Stimulated activated CD4-positive, alpha-beta T cell treated with anti-CD3 and anti-CD28 coated beads, TNF-alpha, amount 100 ng/mL, for 1 hour (primary cell): ENCODE measurements at regions not wholly inside any gene's neighbourhood (a gene's known extent, or its start where the extent isn't known, plus 50 kb on each side); places are given as distances from the start of the nearest gene placed in this dataset.

ENCODE experiments used
- DNase-seq, 3 donors: peaks; one replicate each; pipeline ENCODE4 v3.0.0-alpha.2; 2020; ENCODE audit warnings: low read depth in 3 of 3, low spot score in 1 of 3

DNA sequence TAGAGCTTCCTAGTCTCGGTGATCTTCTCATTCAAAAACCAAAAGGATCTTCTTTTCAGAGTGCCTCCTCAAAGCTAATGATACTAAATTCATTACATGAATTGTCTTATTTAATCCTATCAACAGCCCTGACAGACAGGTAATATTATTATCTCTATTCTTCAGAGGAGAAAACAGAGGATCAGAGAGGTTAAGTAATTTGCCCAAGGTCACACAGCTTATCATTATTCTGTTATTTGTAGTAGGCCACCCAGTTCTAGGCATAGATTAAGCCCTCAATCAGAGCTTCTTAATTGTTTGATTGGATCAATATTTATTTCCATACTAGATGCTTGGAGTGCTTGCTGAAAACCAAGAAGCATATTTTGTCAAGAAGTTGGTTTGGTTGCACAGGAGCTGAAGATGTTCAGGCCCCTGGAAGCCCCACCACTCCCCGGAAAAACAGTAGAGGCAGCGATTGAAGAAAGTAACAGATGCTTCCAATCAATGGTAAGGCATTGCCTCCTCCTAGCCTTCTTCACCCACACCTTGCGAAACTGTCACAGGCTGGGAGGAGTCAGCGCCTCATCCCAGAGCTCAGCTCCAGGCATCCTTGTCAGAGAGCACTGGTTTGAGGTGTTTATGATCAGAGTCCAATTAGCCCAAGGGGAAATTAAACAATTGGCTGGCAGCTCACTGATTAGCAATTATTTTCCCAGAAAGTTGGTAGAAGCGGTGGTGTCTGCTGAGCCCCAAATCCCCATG lies 487.2 kb downstream of the BCL11A start:
- DNase-seq, result no peak

DNA sequence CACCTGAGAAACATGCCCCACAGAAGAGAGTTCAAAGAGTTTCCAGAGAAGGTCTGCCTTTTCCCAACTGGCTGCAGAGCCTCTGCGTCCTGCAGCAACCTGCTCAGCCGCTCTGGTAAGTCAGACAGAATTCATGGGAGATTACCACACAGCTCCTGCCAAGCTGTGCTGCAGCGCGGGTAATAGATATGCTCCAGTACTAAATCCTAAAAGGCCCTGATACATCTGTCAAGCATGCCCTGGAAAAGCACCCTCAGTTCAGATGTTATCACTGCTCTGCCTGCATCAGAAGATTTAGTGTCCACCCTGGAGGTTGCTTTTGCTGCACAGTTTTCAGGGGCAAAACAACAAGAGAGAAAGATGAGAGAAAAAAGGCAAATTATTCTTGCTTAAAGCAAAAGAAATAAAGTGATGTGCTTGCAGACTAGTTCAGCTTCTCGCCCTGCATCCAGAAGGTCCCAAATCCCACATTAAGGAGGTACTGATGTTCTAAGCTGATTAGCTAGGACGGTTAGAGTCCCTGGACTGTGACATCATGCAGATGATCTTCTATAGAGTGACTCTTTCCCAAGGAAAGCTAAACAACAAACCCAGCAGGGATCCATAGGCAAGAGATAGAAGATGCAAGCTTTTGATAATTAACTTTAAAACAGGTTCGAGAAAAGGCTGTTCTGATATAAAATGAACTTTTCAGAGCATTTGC lies 488.6 kb downstream of the BCL11A start:
- DNase-seq, result no peak

DNA sequence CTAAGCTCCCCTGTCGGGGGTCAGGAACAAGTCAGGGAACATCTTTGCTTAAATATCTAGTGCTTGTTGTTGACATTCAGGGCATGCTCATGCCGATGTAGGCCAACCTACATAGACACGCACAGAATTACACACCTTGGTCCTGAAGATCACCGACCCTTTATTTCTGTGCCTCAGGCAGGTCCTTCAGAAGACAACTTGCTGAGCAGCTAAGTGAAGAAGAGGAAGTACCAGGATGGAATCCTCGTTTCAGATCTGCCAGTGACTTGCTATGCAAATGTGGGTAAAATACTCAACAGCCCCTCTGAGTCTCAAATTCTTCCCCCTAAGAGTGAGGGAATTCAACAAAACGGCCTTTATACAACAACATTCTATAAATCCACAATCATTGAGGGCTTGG lies 494.7 kb downstream of the BCL11A start:
- DNase-seq, result no peak

DNA sequence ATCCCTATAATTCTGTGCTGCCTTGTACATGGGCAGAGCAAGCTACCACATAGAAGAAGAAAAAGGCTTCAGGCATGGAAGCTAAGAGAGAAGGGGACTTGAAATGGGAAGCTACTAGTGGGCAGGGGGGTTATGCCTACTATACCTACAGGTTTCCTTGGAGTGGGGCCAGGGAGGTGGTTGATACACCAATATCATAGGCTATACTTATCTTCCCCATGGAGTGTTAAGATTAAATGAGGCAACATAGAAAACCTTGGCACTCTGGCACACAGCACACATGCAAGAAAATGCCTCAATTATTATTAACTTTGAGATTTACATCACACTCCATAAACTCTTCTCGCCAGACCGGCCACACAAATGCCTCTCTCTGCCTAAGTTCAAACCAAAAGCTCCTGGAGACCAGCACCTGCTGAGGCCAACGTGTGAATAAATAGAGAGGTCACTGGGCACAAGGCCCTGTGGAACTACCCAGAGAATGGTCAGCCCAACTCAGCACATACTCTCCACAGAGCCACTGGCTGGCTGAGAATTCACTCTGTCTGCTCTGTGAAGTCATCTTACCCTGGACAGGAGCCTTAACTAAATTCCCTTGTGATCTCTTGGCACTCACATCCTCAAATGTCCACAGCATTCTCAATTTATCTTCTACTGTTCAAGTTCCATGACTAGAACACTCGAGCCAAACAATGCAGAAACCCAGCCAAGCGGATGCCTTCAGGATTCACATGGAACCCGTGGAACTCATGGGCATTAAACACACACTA lies 498.7 kb downstream of the BCL11A start:
- DNase-seq, result no peak

DNA sequence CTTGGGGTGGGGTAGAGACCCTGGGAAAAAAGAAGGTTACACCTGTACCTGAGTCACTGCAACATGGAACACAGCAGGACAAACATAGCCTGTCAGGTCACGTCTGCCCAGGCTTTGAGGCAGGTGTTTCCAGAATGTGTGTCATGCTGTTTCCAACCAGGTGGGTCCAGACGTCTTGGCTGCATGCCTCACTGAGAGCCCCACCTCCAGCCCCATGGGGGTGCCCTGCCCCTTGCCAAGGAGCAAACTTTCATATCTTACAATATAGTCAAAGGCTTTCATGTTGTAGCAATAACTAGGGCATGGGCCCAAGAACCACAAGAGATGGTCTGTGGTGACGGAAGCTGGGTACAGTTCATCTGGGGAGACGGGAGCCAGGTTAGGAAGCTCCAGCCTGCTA lies 499.7 kb downstream of the BCL11A start:
- no peak for DNase-seq

DNA sequence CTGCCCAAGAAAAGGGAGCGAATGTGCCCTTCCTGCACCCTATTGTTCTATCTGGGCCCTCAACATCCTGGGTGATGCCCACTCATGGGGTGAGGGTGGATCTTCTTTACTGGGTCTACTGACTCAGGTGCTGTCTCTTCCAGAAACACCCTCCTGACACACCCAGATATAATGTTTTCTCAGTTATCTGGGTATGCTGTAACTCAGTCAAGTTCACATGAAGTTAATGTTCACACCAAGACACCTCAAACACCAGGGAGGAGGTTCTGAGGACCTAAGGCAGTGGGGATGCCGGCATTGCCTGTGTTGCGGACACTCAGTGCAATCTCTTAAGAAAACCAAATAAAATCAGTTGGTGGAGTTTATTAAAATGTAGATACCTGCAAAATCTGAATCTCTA lies 500.9 kb downstream of the BCL11A start:
- DNase-seq, result no peak

DNA sequence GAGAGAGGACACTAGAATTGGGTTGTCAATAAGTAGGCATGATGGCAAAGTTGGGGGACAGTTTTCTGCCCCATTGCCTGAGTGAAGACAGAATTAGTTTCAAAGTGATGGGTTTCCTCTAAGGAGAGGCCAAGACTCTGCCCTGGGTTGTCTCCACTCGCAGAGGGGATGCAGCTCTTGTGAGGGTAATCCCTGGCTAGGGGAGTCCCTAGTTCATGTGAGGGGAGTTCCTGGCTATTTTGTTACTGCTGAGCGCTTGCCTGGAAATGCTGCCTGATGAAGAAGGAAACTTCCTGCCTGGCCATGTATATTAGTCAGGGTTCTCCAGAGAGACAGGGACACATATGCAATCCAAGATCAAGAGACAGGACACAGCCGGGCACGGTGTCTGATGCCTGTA lies 501.5 kb downstream of the BCL11A start:
- DNase-seq, result no peak

DNA sequence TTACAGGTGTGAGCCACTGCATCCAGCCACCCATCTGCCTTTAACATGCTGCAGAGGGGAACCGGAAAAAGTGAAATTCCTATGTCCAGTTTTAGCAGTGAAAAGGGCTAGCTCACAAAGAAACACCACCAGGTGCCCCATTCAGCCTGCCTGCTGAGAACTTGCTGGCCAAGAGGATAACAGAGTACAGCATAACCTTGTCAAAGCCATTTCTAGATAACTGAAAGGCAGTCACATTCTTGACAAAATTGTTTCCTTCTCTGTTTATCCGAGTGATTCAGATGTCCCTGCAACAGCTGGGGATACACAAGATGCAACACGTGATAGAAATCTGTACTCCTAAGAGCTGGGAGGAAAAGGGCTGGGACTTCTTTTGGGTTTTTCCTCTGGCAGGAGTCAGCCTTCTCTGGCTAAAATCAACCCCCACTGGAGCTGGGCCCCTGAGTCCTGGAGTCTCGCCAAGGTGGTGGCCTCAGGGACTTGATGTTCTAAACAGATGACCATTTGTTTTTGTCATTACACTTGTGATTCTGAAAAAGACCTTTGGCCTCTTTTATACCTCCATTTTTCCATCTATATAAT lies 505.4 kb downstream of the BCL11A start:
- no peak for DNase-seq

DNA sequence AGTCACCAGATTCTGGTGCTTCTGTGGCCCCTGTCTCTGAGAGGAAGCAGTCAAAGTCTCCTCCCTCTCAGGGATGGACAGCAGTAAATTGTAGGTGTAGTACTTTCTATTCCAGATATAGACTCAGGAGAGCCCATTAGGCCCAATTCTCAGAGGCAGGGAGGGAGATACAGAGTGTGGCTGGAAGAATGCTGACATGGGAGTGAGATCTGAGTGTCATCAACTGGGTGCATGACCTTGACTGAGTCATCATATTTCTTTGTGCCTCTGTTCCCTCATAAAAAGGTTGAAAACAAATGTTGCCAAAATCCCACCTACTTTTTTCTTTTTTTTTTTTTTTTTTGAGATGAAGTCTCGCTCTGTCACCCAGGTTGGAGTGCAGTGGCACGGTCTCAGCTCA lies 506.1 kb downstream of the BCL11A start:
- no peak for DNase-seq

DNA sequence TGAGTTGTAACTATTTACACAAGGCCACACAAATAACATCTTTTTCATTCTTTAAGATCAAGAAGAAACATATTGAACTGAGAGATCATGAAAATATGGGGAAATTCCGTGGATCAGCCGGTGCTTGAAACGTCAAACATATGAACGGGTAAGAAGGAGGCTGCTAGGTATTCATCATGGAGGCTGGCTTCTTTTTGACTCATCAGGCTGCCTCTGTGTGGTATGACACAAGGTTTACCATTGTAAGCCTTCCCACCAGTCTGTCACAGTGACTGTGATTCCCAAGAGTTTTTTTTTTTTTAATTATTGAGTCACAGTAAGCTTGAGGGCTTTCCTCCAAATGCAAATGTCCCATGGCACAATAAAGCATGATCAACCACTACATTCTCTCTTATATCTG lies 506.9 kb downstream of the BCL11A start:
- DNase-seq, result no peak

DNA sequence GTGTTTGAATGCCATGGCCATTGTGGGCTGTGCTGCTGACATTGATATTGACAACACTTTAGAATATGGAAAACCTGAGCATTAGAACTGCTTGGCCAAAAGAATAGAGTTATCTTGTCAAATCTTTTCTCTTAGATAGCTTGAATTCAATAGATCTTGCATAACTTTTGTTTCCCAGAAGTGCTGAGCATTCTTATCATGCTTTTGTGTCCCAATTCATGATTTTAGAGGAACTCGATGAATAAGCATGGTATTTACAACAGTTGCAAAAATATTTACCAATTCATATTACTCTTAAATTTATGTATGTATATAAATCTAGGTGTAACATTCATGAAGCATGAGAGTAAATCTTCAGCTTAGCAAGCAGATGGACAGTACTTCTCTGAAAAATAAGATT lies 508.0 kb downstream of the BCL11A start:
- DNase-seq, result no peak

DNA sequence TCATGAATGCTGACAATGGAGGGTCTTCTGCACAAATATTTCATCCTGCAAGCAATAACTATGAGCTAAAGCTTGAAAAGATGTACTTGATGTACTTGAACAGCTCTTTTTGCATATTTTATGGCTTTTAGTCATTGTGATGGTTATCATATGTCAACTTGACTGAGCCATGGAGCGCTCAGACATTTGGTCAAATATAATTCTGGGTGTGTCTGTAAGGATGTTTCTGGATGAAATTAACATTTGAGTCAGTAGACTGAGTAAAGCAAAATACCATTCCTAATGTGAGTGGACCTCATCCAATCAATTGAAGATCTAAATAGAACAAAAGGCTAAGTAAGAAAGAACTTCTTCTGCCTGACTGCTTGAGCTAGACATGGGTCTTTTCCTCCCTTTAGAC lies 509.0 kb downstream of the BCL11A start:
- DNase-seq, result no peak

DNA sequence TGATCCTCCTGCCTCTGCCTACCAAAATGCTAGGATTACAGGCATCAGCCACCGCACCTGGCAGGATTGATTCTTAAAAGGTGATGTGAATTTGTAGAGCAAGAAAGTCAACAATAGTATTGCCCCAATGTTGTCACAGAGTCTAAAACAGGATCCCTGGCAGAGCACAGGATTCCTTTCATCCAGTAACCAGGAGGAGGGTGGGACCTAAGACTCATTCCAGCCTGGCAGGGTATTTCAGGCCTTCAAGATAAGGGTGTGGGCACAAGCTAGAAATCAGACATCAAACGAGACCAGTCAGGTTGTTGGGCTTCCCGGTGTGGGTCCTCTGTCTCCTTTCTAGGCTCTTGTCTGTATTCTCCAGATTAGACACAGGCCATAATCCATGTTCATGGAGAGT lies 511.4 kb downstream of the BCL11A start:
- DNase-seq, result no peak

DNA sequence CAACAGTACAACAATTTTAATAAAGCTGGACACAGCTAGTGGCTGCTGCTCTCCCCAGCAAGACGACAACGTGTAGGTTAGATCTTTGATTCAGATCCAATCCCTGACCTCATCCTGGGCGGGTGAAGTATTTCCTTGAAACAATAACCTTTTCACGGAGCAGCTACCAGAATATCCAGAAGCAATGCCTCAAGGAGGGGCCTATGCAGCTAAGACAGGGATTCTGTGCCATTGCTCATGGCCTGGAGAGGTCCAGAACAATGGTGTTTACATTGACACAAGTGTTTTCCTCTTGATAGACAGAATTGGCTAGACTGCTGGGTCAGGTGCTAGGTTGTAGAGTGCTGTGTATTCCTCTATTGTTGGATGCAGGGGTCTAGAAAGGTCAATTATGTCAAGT lies 520.1 kb downstream of the BCL11A start:
- DNase-seq, result no peak

DNA sequence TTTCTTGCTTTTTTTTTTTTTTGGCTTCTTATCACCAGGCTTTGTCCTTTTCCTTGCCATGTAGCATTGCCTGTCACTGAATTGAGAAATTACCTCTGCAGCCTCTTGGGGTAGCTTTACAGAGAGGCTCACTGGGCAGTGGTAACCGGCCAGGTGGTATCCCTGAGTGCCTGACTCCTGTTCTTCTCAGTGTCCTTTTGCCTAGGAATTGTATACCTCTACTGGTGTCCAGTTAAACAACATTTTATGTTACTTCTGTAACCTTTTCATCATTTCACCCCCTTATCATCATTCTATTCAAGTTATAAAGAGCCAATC lies 523.9 kb downstream of the BCL11A start:
- no peak for DNase-seq

DNA sequence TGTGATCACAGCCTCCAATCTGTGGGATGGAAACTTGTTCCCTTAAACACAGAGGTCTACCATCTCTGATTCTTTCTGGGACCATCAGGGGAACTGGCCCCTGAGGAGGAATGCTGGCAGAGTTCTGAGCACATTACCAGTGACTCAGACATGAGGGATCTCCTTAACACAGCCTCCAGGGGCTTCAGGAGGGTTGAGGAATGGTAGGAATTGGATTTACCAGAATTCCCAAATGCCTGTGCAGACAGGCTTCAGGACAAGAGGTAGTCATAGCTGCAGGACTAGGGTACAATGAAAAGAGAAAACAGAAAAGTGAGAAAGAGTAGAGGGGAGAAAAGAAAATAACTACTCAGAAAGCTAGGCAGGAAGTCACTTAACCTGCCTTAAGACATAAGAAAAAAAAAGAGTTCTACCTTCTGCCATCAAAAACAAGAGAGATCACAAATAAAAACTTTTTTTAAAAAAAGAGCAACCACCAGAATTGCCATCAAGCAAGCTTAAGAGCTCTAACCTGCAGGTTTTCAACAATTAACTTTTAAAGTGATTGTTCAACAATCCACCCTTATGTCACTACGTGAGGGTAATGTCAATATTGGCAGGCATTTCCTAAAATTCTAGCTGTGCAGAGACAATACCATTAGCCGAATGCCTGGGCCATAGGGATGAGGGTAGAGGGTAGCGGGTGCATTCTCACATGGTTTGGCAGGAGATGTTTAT lies 524.4 kb downstream of the BCL11A start:
- DNase-seq, result no peak

DNA sequence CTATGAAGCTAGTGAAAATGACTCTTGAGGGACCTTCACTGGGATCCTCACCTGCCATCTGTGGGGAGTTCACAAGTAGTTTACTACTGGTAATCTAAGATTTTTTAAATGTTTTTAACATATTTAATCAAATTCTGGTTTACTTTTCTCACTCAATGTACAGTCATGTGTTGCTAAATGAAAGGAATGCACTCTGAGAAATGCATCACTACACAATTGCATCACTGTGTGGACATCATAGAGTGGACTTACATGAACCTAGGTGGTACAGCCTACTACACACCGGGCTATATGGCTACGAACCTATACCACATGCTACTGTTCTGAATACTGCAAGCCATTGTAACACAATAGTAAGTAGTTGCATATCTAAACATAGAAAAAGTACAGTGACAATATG lies 528.0 kb downstream of the BCL11A start:
- DNase-seq, result no peak

DNA sequence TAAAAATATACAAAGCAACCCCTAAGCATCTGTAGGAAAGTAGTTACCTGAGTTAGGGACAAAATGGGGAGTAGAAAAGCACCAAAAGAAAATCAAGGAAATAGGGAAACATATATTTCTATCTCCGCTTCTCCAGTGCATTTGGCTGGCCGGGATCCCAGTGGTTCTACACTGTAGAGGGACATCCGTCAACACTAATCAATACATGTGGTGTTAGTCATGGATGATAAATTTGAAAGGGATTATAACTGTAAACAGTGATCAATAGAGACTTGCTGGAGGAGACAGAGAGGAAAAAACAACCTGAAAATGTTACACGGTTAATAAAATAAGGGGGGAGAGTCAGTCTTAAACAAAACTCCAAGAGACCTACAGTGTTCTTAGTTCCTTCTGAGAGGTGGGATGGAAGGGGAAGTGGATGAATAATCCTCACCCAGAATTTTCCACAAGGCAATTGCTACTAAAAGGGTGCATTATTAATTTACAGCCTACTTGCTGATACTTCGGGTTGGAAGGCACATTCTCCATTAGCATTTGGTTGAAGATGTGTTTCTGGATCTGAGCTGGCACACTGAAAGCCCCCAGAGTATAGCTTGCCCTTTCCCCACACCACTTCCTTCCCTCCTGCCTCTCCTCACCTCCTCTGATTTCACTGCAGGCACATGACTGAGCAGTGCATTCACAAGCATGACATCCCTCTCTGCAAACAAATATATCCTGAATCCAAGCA lies 530.0 kb downstream of the BCL11A start:
- no peak for DNase-seq

DNA sequence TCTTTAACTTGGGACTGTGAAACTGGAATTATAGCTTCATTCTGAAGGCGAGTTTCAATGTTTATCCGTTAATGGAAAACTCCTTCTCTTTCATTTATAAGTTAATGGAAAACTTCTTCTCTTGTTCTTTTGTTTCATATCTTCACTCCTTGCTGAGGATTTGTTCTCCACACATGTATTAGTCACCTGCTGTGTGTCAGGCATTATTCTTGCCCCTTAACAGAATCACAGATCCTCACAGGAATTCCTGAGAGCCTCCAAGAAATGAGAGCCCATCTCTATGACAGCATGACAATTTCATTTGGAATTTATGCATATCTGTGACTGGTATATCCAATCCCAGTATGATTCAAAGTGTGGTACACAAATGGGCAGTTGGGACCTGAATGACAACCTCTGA lies 545.8 kb downstream of the BCL11A start:
- no peak for DNase-seq

DNA sequence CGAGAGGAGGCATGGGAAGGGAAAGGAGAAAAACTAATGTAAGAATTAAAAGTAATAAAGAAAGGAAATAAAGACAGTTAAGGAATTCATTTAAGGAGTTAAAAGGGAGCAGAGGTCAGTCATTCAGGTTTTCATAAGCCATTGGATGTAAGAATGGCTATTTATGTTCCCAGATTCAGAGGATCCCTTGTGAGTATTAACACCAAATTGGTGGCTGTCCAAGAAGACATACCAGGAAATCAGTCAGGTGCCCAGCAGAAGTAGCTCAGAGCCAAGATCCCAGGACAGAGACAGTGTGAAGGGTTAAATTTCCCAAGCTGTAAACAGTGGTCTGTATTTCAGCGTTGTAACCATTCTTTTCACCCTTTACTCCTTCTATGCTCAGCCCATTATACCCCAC lies 550.4 kb downstream of the BCL11A start:
- DNase-seq, result no peak
